GM12872 (cell line): ENCODE measurements at regions not wholly inside any gene's neighbourhood (a gene's known extent, or its start where the extent isn't known, plus 50 kb on each side); places are given as distances from the start of the nearest gene placed in this dataset.

Experiments
- TF ChIP-seq, protein P1 (sequence below): IDR thresholded peaks from 3 replicates; pipeline ENCODE4 v1.5.1; 2011; ENCODE audit warnings: low read depth, mild to moderate bottlenecking, low read length, moderate library complexity; ENCODE audit not compliant: insufficient read depth

DNA sequence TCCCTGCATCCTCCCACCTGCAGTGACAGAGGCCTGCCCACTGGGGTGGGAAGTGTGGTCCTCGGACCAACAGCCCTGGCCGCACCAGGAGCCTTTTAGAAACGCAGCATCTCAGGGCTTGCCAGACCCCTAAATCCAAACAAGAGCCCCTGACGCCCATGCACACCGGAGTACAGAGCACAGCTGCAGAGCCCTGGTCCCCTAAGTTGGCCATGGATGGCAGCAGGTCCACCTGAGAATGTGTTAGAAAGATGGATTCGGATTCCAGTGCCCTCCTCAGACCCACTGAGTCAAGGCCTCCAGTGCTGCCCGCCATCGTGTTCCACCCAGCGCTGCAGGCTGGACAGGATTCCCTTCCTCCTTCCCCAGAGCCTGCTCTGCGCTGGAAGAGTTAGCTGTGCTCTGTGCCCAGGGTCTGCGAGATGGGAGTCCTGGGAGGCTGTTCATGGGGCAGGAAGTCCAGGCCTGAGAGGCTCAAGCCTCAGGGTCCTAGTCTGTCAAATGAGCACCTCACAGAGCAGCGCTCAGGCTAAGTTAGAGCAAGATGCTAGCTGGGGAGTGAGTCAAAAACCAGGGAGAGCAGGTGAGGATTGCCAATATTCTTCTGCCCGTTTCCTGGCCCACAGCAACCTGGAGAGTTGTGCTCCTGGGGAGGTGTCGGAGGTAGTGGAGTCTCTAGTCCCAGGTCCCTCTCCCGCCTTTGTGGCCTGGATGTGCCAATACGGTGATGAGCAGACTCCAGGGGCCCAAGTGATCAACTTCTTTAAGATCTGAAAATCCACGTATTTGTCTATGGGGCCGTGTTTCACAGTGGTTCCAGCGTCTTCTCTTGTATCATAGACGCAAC, 95.9 kb upstream of the GPR26 start:
- TF ChIP-seq, protein P1, sequence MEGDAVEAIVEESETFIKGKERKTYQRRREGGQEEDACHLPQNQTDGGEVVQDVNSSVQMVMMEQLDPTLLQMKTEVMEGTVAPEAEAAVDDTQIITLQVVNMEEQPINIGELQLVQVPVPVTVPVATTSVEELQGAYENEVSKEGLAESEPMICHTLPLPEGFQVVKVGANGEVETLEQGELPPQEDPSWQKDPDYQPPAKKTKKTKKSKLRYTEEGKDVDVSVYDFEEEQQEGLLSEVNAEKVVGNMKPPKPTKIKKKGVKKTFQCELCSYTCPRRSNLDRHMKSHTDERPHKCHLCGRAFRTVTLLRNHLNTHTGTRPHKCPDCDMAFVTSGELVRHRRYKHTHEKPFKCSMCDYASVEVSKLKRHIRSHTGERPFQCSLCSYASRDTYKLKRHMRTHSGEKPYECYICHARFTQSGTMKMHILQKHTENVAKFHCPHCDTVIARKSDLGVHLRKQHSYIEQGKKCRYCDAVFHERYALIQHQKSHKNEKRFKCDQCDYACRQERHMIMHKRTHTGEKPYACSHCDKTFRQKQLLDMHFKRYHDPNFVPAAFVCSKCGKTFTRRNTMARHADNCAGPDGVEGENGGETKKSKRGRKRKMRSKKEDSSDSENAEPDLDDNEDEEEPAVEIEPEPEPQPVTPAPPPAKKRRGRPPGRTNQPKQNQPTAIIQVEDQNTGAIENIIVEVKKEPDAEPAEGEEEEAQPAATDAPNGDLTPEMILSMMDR, result no peak

DNA sequence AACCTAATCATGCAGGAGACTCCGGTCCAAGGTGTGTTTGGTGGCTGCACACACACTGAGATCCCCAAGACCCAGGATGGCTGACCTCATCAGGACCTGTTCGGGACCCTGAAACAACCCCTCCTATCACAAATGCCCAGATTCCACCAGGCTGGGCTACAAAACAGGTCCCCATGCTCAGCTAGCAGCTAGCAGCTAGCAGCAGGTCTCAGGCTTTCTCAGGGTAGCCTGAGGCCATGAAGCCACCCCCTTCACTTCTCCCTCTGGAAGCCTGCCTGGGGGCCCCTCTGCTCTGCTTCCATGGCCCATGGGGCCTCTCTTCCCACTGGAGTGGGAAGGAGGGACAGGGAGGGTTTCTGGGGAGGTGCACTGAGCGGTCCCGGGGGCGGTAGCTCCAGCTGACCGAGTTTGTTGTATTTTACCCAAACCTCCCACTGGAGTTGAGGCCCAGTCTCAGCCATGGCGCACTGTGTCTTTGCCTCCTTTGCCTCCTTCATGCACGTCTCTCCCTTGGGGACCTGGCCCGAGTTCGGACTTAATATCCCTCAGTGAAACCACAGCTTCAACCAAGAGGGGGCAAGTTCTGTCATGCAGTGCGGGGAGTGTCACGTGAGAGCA, 95.1 kb upstream of the GPR26 start:
- TF ChIP-seq, protein P1, result no peak

DNA sequence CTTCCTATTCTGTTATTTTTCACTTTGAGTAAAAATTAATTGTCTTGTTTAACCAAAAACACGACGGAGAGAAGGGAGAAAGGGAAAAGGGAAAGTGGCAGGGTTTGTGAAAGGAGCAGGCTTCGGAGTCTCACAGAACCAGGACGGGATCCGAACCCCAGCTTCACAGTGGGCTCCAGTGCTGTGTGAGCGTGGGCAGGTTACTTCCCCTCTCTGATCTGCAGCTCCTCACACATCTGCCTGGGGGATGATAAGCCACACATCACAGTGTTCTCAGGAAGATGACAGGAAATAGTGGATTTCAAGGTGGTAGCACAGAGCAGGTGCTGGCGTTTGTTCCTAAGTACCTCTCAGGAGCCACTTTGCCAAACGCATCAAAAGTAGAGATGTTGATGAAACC, 94.2 kb upstream of the GPR26 start:
- TF ChIP-seq, protein P1, result no peak

DNA sequence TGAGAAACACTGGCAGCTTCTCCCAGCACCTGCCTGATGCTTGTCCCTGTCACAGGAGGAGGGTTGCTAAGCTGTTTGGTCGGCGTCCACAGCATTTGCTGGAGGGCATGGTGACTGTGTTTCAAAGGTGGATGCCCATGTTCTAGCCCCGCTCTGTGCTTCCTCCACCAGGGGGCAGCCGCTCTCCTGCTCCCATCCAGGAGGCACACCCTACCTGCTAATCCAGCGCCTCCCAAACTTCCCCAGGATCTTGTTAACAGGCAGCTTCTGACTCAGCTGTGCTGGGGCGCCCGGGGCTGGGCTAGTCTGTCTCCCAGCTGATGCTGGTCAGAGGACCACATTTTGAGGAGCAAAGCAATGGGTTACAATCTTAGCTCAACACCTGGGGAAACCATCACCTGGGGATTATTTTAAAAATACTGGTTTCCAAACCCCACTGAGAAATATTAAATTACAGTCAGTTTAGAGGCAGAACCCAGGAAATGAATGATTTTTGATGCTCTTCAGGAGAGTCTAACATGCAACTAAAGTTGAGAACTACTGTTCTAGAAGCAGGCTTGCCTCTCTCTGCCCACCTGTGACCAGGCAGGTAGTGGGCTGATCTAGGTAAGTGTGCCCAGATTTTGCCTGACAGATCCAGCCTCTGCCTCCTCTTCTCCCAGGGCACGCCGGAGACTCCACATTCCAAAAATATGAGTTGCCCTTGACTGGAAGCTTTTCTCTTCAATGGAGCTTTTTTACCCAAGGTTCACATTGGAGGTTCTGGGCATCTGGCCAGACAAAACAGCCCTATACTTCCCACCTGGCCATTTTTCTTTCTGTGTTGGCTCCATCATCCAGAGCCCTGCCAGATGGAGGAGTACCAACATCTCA, 92.7 kb upstream of the GPR26 start:
- TF ChIP-seq, protein P1, result peak; percentile 93

DNA sequence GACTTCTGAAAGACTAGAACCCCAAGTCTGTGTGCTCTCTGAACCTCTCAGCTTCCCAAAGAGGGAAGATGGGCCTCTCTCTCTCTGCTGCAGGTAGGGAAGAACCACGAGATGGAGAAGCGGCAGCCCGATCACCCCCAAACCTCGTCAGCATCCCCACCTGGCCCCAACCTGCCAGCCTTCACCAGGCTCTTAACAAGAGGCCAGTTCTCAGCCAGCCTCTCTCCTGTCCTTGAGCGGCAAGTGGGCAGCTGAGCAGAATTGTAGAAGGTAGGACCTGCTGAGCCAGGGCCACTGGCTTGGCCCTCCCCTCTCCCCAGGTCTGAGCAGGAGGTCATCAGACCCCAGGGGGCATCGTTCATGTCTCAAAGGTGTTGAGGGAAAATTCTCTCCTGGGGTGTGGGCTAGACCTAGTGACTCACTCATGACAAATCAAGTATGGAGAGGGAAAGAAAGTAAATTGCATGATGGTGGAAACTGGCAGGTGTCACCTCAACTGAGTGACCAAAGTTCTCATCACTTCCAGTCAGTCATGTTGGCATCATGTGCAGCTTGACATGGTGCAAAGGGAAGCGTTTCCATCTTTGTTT, 92.0 kb upstream of the GPR26 start:
- TF ChIP-seq, protein P1, result no peak

DNA sequence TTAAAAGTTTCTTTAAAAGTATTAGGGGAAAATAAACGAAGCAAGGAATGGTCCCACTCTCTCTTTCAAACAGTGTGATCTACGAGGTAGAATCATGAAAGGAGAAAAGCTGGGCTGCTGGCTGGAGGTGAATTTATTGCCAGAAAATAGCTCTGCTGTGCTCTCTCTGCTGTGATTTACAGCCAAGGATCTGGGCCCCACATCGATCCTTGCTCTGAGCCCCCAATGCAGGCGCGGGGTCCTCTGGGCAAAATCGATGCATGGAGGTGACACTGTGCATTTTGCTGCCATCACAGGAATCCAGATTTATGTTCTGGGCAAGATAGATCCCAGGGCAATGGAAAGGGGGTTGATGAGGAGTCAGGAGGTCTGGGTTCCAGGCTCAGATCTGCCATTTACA, 91.0 kb upstream of the GPR26 start:
- TF ChIP-seq, protein P1, result no peak

DNA sequence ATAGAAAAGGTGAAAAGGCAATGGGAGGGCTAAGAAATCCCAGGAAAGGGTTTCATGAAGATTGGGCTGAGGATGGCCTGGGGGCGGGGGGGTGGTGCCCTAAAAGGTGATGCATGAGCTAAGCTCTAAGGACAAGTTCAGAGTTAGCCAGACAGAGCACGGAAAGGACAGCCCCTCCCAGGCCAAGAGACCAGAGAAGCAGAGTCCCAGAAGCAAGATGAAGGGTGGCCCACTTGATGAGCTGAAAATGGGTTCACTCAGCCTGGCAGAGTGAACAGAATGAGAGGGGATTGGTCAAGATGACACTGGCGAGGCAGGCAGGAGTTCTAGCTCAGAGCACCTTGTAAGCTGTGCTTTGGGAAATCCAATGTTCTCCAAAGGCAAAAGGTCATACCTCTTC, 89.4 kb upstream of the GPR26 start:
- TF ChIP-seq, protein P1, result no peak
